Upper lobe of left lung (tissue), 4 donors: ENCODE measurements at regions not wholly inside any gene's neighbourhood (a gene's known extent, or its start where the extent isn't known, plus 50 kb on each side); places are given as distances from the start of the nearest gene placed in this dataset.

ENCODE experiments used
- EP300 ChIP-seq, 4 donors: sonication (generic); formaldehyde crosslinking; IDR thresholded peaks; one replicate each; pipeline ENCODE4 v1.5.1; 2017; ENCODE audit warnings: antibody characterized with exemption in 4 of 4, control low read depth in 2 of 4
- POLR2A ChIP-seq, 4 donors: fragments of 450-650 bp; IDR thresholded peaks; one replicate each; pipeline ENCODE4 v1.5.1; 2016 to 2017; ENCODE audit warnings: antibody characterized with exemption in 4 of 4, mild to moderate bottlenecking in 2 of 4
- TF ChIP-seq, protein P1 (sequence below), 6 experiments: fragments of 450-650 bp in 4 of 6; fragments of 200-600 bp in 2 of 6; sonication (generic) in 2 of 6; IDR thresholded peaks; one replicate each; pipeline ENCODE4 v1.5.1; 2016 to 2019; ENCODE audit warnings: antibody characterized with exemption in 6 of 6

DNA sequence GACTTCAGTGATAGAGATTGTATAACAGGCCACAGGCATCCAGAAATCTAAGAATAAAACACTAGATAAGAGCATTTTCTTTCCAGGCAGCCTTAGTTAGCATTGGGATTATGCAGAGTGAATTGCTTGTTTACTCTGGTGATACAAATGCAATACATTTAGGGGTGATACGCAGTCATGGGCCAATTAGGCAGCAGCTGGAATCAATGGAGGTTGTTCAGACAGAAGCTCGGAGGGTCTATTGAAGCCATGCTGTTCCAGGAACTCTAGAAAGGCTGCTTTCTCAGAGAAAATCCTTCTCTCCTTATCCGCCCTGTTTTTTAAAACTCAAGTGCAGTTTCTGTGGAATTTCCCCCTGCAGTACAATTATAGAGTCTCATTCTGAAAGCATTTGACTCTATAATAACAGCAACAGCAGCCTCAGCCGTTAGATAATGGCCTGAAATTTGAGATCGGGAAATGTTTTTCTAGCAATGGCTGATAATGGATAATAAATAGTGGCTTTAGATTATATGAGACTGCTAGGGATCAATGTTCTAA lies 364.3 kb upstream of the HS3ST5 start:
- TF ChIP-seq POLR2A (IDR thresholded peaks at IDR 0.05) (no peak), EP300 (IDR thresholded peaks at IDR 0.05) (no peak)
- TF ChIP-seq, protein P1, sequence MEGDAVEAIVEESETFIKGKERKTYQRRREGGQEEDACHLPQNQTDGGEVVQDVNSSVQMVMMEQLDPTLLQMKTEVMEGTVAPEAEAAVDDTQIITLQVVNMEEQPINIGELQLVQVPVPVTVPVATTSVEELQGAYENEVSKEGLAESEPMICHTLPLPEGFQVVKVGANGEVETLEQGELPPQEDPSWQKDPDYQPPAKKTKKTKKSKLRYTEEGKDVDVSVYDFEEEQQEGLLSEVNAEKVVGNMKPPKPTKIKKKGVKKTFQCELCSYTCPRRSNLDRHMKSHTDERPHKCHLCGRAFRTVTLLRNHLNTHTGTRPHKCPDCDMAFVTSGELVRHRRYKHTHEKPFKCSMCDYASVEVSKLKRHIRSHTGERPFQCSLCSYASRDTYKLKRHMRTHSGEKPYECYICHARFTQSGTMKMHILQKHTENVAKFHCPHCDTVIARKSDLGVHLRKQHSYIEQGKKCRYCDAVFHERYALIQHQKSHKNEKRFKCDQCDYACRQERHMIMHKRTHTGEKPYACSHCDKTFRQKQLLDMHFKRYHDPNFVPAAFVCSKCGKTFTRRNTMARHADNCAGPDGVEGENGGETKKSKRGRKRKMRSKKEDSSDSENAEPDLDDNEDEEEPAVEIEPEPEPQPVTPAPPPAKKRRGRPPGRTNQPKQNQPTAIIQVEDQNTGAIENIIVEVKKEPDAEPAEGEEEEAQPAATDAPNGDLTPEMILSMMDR (IDR thresholded peaks at IDR 0.05): no peak
